H9 (cell line): ENCODE measurements at regions not wholly inside any gene's neighbourhood (a gene's known extent, or its start where the extent isn't known, plus 50 kb on each side); places are given as distances from the start of the nearest gene placed in this dataset.

ENCODE experiments used
- DNase-seq: peaks from one replicate; pipeline ENCODE4 v3.0.0-alpha.2; 2017
- H2AFZ ChIP-seq: one replicate; pipeline ENCODE4 v1.6.1; 2013; ENCODE audit warnings: mild to moderate bottlenecking, low read length, control low read depth, moderate library complexity
- H2AK5ac ChIP-seq: 2 replicates; pipeline ENCODE4 v1.6.1; 2013; ENCODE audit warnings: low read length, control low read depth, mixed read lengths; ENCODE audit not compliant: insufficient read length
- H2BK120ac ChIP-seq: one replicate; pipeline ENCODE4 v1.6.1; 2013; ENCODE audit warnings: low read depth, mild to moderate bottlenecking, low read length, control low read depth, inconsistent platforms; ENCODE audit not compliant: poor library complexity, severe bottlenecking
- H2BK12ac ChIP-seq: 2 replicates; pipeline ENCODE4 v1.6.1; 2013; ENCODE audit warnings: low read length, control low read depth, mixed read lengths, low read depth; ENCODE audit not compliant: insufficient read length
- H2BK15ac ChIP-seq: 2 replicates; pipeline ENCODE4 v1.6.1; 2013; ENCODE audit warnings: low read depth, low read length, control low read depth
- H2BK20ac ChIP-seq: one replicate; pipeline ENCODE4 v1.6.1; 2013; ENCODE audit warnings: low read depth, mild to moderate bottlenecking, low read length, control low read depth, inconsistent platforms; ENCODE audit not compliant: poor library complexity, severe bottlenecking
- H2BK5ac ChIP-seq: 2 replicates; pipeline ENCODE4 v1.6.1; 2013; ENCODE audit warnings: low read length, control low read depth, mixed read lengths; ENCODE audit not compliant: insufficient read length
- H3K14ac ChIP-seq: 2 replicates; pipeline ENCODE4 v1.6.1; 2013; ENCODE audit warnings: low read length, control low read depth; ENCODE audit not compliant: insufficient read depth
- H3K18ac ChIP-seq: 2 replicates; pipeline ENCODE4 v1.6.1; 2013; ENCODE audit warnings: low read depth, mild to moderate bottlenecking, mixed read lengths, low read length, control low read depth; ENCODE audit not compliant: insufficient read length
- H3K23ac ChIP-seq: 2 replicates; pipeline ENCODE4 v1.6.1; 2013; ENCODE audit warnings: low read length, control low read depth, mixed read lengths, low read depth; ENCODE audit not compliant: insufficient read length
- H3K23me2 ChIP-seq: 2 replicates; pipeline ENCODE4 v1.6.1; 2013; ENCODE audit warnings: low read depth, mild to moderate bottlenecking, mixed read lengths, low read length, control low read depth; ENCODE audit not compliant: insufficient read length, poor library complexity, severe bottlenecking
- H3K27ac ChIP-seq: 2 replicates; pipeline ENCODE4 v1.5.1; 2013; ENCODE audit warnings: low read length, control low read depth, mixed read lengths, low read depth; ENCODE audit not compliant: insufficient read length
- H3K27me3 ChIP-seq: 2 replicates; pipeline ENCODE4 v1.6.1; 2013; ENCODE audit warnings: low read length, control low read depth, inconsistent platforms; ENCODE audit not compliant: insufficient read depth
- H3K4ac ChIP-seq: 2 replicates; pipeline ENCODE4 v1.6.1; 2013; ENCODE audit warnings: low read depth, mild to moderate bottlenecking, control low read depth, inconsistent platforms, low read length, moderate library complexity
- H3K4me1 ChIP-seq: 2 replicates; pipeline ENCODE4 v1.6.1; 2013; ENCODE audit warnings: low read length, control low read depth, inconsistent platforms; ENCODE audit not compliant: insufficient read depth
- H3K4me2 ChIP-seq: 2 replicates; pipeline ENCODE4 v1.6.1; 2013; ENCODE audit warnings: low read length, control low read depth, mixed read lengths; ENCODE audit not compliant: insufficient read length, insufficient read depth
- H3K56ac ChIP-seq: 2 replicates; pipeline ENCODE4 v1.6.1; 2013; ENCODE audit warnings: low read depth, mild to moderate bottlenecking, mixed read lengths, low read length, control low read depth; ENCODE audit not compliant: insufficient read length
- H3K79me1 ChIP-seq: 2 replicates; pipeline ENCODE4 v1.6.1; 2013; ENCODE audit warnings: low read depth, mild to moderate bottlenecking, moderate library complexity, low read length, control low read depth, inconsistent platforms; ENCODE audit not compliant: insufficient read depth, poor library complexity, severe bottlenecking
- H3K79me2 ChIP-seq: 2 replicates; pipeline ENCODE4 v1.6.1; 2013; ENCODE audit warnings: low read length, control low read depth, inconsistent platforms; ENCODE audit not compliant: insufficient read depth
- H3K9ac ChIP-seq: 2 replicates; pipeline ENCODE4 v1.6.1; 2013; ENCODE audit warnings: low read length, control low read depth, mixed read lengths; ENCODE audit not compliant: insufficient read length; ENCODE audit errors: extremely low read depth
- H3K9me3 ChIP-seq: one replicate; pipeline ENCODE4 v1.6.1; 2013; ENCODE audit warnings: low read depth, low read length, inconsistent platforms; ENCODE audit not compliant: control insufficient read depth
- H3T11ph ChIP-seq: one replicate; pipeline ENCODE4 v1.6.1; 2013; ENCODE audit warnings: mild to moderate bottlenecking, low read length, control low read depth, inconsistent platforms
- H4K20me1 ChIP-seq: one replicate; pipeline ENCODE4 v1.6.1; 2013; ENCODE audit not compliant: control insufficient read depth, insufficient read length, insufficient read depth
- H4K5ac ChIP-seq: 2 replicates; pipeline ENCODE4 v1.6.1; 2013; ENCODE audit warnings: low read depth, mild to moderate bottlenecking, mixed read lengths, low read length, control low read depth; ENCODE audit not compliant: insufficient read length
- H4K8ac ChIP-seq: replicated peaks from 2 replicates; pipeline ENCODE4 v1.6.1; 2013; ENCODE audit warnings: low read length, control low read depth, mixed read lengths, low read depth; ENCODE audit not compliant: insufficient read length
- H4K91ac ChIP-seq: 2 replicates; pipeline ENCODE4 v1.6.1; 2013; ENCODE audit warnings: low read depth, mild to moderate bottlenecking, moderate library complexity, mixed read lengths, low read length, control low read depth; ENCODE audit not compliant: insufficient read length
- H3K27ac Mint-ChIP-seq, 3 experiments: 2 replicates in 2 of 3; 3 replicates in 1 of 3; pipeline ENCODE4 v1.8.0; 2020 to 2021; ENCODE audit warnings: mixed read lengths in 3 of 3, mild to moderate bottlenecking in 1 of 3, moderate library complexity in 1 of 3
- H3K27me3 Mint-ChIP-seq: 2 replicates; pipeline ENCODE4 v1.8.0; 2021; ENCODE audit warnings: low read depth, mild to moderate bottlenecking, moderate library complexity, mixed read lengths
- H3K36me3 Mint-ChIP-seq, 3 experiments: 2 replicates in 2 of 3; 3 replicates in 1 of 3; pipeline ENCODE4 v1.8.0; 2020 to 2021; ENCODE audit warnings: low read depth in 3 of 3, mixed read lengths in 3 of 3; ENCODE audit not compliant: insufficient read depth in 1 of 3
- H3K4me1 Mint-ChIP-seq, 2 experiments: 2 replicates each; pipeline ENCODE4 v1.8.0; 2020; ENCODE audit warnings: mixed read lengths in 2 of 2
- H3K4me3 Mint-ChIP-seq, 2 experiments: 2 replicates in 1 of 2; 3 replicates in 1 of 2; pipeline ENCODE4 v1.8.0; 2020 to 2021; ENCODE audit warnings: mild to moderate bottlenecking in 2 of 2, mixed read lengths in 2 of 2, moderate library complexity in 1 of 2
- H3K9me3 Mint-ChIP-seq, 2 experiments: 2 replicates in 1 of 2; 3 replicates in 1 of 2; pipeline ENCODE4 v1.8.0; 2020; ENCODE audit warnings: mild to moderate bottlenecking in 2 of 2, mixed read lengths in 2 of 2, moderate library complexity in 1 of 2
- CTCF ChIP-seq: fragments of 200-600 bp; sonication (generic); conservative IDR thresholded peaks from 3 replicates; pipeline ENCODE4 v1.8.0; 2021; ENCODE audit warnings: antibody characterized with exemption, mild to moderate bottlenecking
- whole genome bisulfite sequencing: extraction: QIAGEN DNeasy Blood & Tissue Kit; methylation state at CpG from one replicate; pipeline ENCODE4 v1.1.7; 2013; ENCODE audit warnings: missing lambda C conversion rate, low lambda C conversion rate, mixed read lengths; ENCODE audit not compliant: insufficient read length; ENCODE audit errors: extremely low coverage; 5-methylcytosine and 5-hydroxymethylcytosine counted together

GRCh38 chr20:39974966-39975501 is 714.0 kb downstream of the MAFB start:
- Mint-ChIP-seq H3K27ac (no peak overlapping the region), H3K4me3 (no peak overlapping the region), H3K27me3 (no peaks in the 10 kb centered on the region), H3K9me3 (peaks cover 22 to 29% of the 10 kb centered on the region in 2 experiments; a peak in 4 of 5 replicates), H3K36me3 (peaks cover 1 to 16% (median 2%) of the 10 kb centered on the region in 3 experiments; a peak in 4 of 7 replicates), H3K4me1 (no peaks in the 10 kb centered on the region)
- Histone ChIP-seq H3K4me1 (no peaks in the 10 kb centered on the region), H3K56ac (no peak overlapping the region), H4K20me1 (no peaks in the 10 kb centered on the region), H3K9ac (no peak overlapping the region), H3T11ph (no peak overlapping the region), H4K8ac (no peak overlapping the region), H3K9me3 (no peaks in the 10 kb centered on the region), H3K79me2 (no peaks in the 10 kb centered on the region), H2BK12ac (no peak overlapping the region), H3K14ac (no peak overlapping the region), H4K5ac (no peak overlapping the region), H2BK5ac (no peak overlapping the region), H3K4me2 (no peak overlapping the region), H3K27me3 (no peaks in the 10 kb centered on the region), H2AK5ac (no peak overlapping the region), H3K79me1 (no peaks in the 10 kb centered on the region), H3K23ac (no peak overlapping the region), H2AFZ (no peak overlapping the region), H4K91ac (no peak overlapping the region), H2BK15ac (no peak overlapping the region), H3K23me2 (no peaks in the 10 kb centered on the region), H3K27ac (no peak overlapping the region), H2BK120ac (no peak overlapping the region), H3K4ac (no peak overlapping the region), H2BK20ac (no peak overlapping the region), H3K18ac (no peak overlapping the region)
- no CpG with 5 or more reads among the region's 6 CpGs for WGBS
- DNase-seq, result no peak
- no peak for TF ChIP-seq CTCF
